Loucy (cell line): ENCODE measurements at regions not wholly inside any gene's neighbourhood (a gene's known extent, or its start where the extent isn't known, plus 50 kb on each side); places are given as distances from the start of the nearest gene placed in this dataset.

Experiments used
- H2AFZ ChIP-seq: fragments of 200-600 bp; sonication (generic); 2 replicates; pipeline ENCODE4 v1.6.0; 2016; ENCODE audit warnings: antibody characterized with exemption, mild to moderate bottlenecking, low read length, moderate library complexity
- H3F3A ChIP-seq: fragments of 200-600 bp; 2 replicates; pipeline ENCODE4 v1.6.0; 2016; ENCODE audit warnings: antibody characterized with exemption, low read depth, mild to moderate bottlenecking
- H3K27me3 ChIP-seq: fragments of 200-600 bp; sonication (generic); 2 replicates; pipeline ENCODE4 v1.6.1; 2014; ENCODE audit warnings: low read length, mild to moderate bottlenecking; ENCODE audit not compliant: insufficient read depth, poor library complexity, severe bottlenecking
- H3K36me3 ChIP-seq: fragments of 200-600 bp; sonication (generic); 2 replicates; pipeline ENCODE4 v1.6.1; 2016; ENCODE audit warnings: low read length; ENCODE audit not compliant: insufficient read depth
- H3K4me1 ChIP-seq: fragments of 200-600 bp; sonication (generic); 2 replicates; pipeline ENCODE4 v1.5.1; 2014; ENCODE audit warnings: low read length, mild to moderate bottlenecking; ENCODE audit not compliant: insufficient read depth, poor library complexity, severe bottlenecking
- H3K4me2 ChIP-seq: fragments of 200-600 bp; sonication (generic); 2 replicates; pipeline ENCODE4 v1.6.0; 2014; ENCODE audit warnings: antibody characterized with exemption, low read length, low read depth, mild to moderate bottlenecking; ENCODE audit not compliant: poor library complexity, severe bottlenecking
- H3K4me3 ChIP-seq: fragments of 200-600 bp; sonication (generic); 2 replicates; pipeline ENCODE4 v1.5.1; 2014; ENCODE audit warnings: low read length, mild to moderate bottlenecking, mixed read lengths; ENCODE audit not compliant: poor library complexity, severe bottlenecking
- H3K79me2 ChIP-seq: fragments of 200-600 bp; sonication (generic); 2 replicates; pipeline ENCODE4 v1.6.1; 2014; ENCODE audit warnings: low read length; ENCODE audit not compliant: insufficient read depth
- H3K9ac ChIP-seq: fragments of 200-600 bp; sonication (generic); 2 replicates; pipeline ENCODE4 v1.6.0; 2014; ENCODE audit warnings: mild to moderate bottlenecking, low read depth, low read length, moderate library complexity; ENCODE audit not compliant: poor library complexity, severe bottlenecking
- H3K9me2 ChIP-seq: fragments of 200-600 bp; sonication (generic); replicated peaks from 2 replicates; pipeline ENCODE4 v1.6.1; 2016; ENCODE audit warnings: low read depth, low read length, mixed read lengths
- H3K9me3 ChIP-seq: fragments of 200-600 bp; sonication (generic); 2 replicates; pipeline ENCODE4 v1.6.1; 2014; ENCODE audit warnings: mild to moderate bottlenecking, antibody characterized with exemption, low read length, low read depth; ENCODE audit not compliant: insufficient read depth
- H4K20me1 ChIP-seq: fragments of 200-600 bp; sonication (generic); 2 replicates; pipeline ENCODE4 v1.6.0; 2014; ENCODE audit warnings: antibody characterized with exemption, low read length, mild to moderate bottlenecking; ENCODE audit not compliant: insufficient read depth, poor library complexity, severe bottlenecking
- CTCF ChIP-seq: fragments of 200-600 bp; sonication (generic); conservative IDR thresholded peaks from 2 replicates; pipeline ENCODE4 v1.5.1; 2014; ENCODE audit warnings: mild to moderate bottlenecking, antibody characterized with exemption, low read length
- EZH2phosphoT487 ChIP-seq: fragments of 200-600 bp; IDR thresholded peaks from 2 replicates; pipeline ENCODE4 v1.6.1; 2018; ENCODE audit warnings: antibody characterized with exemption, mild to moderate bottlenecking, moderate library complexity, borderline replicate concordance

GRCh38 chr12:66033151-66033550, 97.4 kb downstream of the LLPH start:
- no peak overlapping the region for H3K4me2 ChIP-seq
- H3K9ac ChIP-seq = no peak overlapping the region
- no peak overlapping the region for H3K4me3 ChIP-seq
- H3K79me2 ChIP-seq = no peaks in the 10 kb centered on the region
- H3K9me2 ChIP-seq = no peaks in the 10 kb centered on the region
- H3K9me3 ChIP-seq = no peaks in the 10 kb centered on the region
- TF ChIP-seq CTCF = no peak
- TF ChIP-seq EZH2phosphoT487 = no peak
- H2AFZ ChIP-seq = no peak overlapping the region
- H4K20me1 ChIP-seq = no peaks in the 10 kb centered on the region
- H3K27me3 ChIP-seq = no peaks in the 10 kb centered on the region
- no peaks in the 10 kb centered on the region for H3F3A ChIP-seq
- no peaks in the 10 kb centered on the region for H3K36me3 ChIP-seq
- no peaks in the 10 kb centered on the region for H3K4me1 ChIP-seq

- Histone ChIP-seq H3K36me3 (no peaks in the 10 kb centered on the region), H3K79me2 (no peaks in the 10 kb centered on the region), H3K9me2 (no peaks in the 10 kb centered on the region), H4K20me1 (no peaks in the 10 kb centered on the region), H3K4me2 (no peak overlapping the region), H3F3A (no peaks in the 10 kb centered on the region), H2AFZ (no peak overlapping the region), H3K27me3 (no peaks in the 10 kb centered on the region), H3K4me1 (no peaks in the 10 kb centered on the region), H3K4me3 (no peak overlapping the region), H3K9ac (no peak overlapping the region), H3K9me3 (no peaks in the 10 kb centered on the region)
- no peak for TF ChIP-seq CTCF
- no peak for TF ChIP-seq EZH2phosphoT487
These were observed 97.8 kb downstream of the LLPH start for GRCh38 chr12:66032739-66033138.

GRCh38 chr12:66030217-66030781, 100.3 kb downstream of the LLPH start:
- Histone ChIP-seq H3K79me2 (no peaks in the 10 kb centered on the region), H3K9me2 (no peaks in the 10 kb centered on the region), H3K9ac (no peak overlapping the region), H2AFZ (no peak overlapping the region), H3K27me3 (no peaks in the 10 kb centered on the region), H3K4me3 (no peak overlapping the region), H4K20me1 (no peaks in the 10 kb centered on the region), H3K9me3 (no peaks in the 10 kb centered on the region), H3F3A (no peaks in the 10 kb centered on the region), H3K4me2 (no peak overlapping the region), H3K4me1 (no peaks in the 10 kb centered on the region), H3K36me3 (no peaks in the 10 kb centered on the region)
- no peak for TF ChIP-seq CTCF
- TF ChIP-seq EZH2phosphoT487 = no peak
